IPS DF 19.7 (cell line): ENCODE measurements at regions not wholly inside any gene's neighbourhood (a gene's known extent, or its start where the extent isn't known, plus 50 kb on each side); places are given as distances from the start of the nearest gene placed in this dataset.

ENCODE experiments used
- DNase-seq: peaks from one replicate; pipeline ENCODE4 v3.0.0-alpha.2; 2013; ENCODE audit warnings: low read depth, low spot score

- no peak for DNase-seq
Observed at GRCh38 chr9:116032683-116033440, 120.7 kb upstream of the PAPPA start.

DNA sequence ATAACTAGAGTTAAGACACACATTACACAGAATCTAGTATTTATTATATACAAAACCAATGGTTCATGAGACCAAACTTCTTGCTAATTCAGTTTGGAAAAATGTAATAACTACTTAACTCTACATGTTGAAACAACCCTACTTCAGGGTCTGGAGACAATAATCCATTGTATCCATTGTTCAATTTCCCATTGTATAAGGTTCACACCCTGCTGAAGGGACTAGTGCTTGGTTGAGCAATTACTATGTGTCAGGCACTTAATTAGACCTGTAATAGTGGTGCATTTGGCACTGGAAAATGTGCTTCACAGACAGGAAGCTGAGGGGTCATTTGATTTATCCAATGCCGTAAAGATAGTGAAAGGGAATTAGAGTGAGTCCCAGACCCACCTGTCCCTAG, 114.3 kb upstream of the PAPPA start:
- DNase-seq = no peak

DNA sequence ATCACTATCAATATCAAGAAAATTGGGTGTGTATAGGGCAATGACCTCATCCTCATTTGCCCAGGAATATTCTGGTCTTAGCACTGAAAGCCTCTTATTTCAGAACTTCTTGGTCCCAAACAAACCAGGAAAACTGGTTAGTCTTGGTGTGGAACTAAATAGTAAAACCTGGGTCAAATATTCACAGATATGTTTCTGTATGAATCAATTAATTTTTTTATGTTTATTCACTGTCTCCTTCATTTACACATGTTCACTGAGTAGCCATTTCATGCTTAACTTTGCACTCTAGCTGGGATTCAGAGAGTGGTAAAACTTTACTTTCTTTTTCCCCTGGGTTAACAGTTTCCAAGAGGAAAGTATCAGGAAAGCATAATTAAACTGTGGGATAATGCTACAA, 113.7 kb upstream of the PAPPA start:
- DNase-seq = no peak

- DNase-seq = no peak
Observed at GRCh38 chr9:116042321-116042720, 111.3 kb upstream of the PAPPA start.

- DNase-seq = no peak
Observed at GRCh38 chr9:116045083-116045482, 108.5 kb upstream of the PAPPA start.

- DNase-seq = no peak
Observed at GRCh38 chr9:116048081-116048480, 105.5 kb upstream of the PAPPA start.

GRCh38 chr9:116049456-116049855, 104.1 kb upstream of the PAPPA start:
- DNase-seq = no peak

- DNase-seq = no peak
Observed at GRCh38 chr9:116051528-116051927, 102.1 kb upstream of the PAPPA start.

GRCh38 chr9:116055536-116055935, 98.1 kb upstream of the PAPPA start:
- DNase-seq = no peak

DNA sequence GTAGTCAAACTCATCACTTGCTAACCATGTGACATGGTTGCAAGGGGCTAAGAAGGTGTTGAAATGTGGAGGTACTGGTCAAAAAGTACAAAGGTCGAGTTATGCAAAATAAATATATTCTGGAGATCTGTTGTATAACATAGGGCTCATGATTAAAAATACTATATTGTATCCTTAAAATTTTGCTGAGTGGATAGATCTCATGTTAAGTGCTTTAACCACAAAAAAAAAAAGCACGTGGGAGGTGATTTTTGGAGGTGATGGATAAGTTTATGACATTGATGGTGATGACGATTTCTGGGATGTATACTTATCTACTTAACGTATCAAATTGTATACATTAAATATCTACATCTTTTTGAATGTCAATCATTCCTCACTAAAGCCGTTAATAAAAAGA, 96.2 kb upstream of the PAPPA start:
- no peak for DNase-seq

GRCh38 chr9:116058421-116058820, 95.2 kb upstream of the PAPPA start:
- DNase-seq = no peak

GRCh38 chr9:116059466-116059865, 94.1 kb upstream of the PAPPA start:
- no peak for DNase-seq

GRCh38 chr9:116060631-116061030, 93.0 kb upstream of the PAPPA start:
- no peak for DNase-seq

- DNase-seq = no peak
Observed at GRCh38 chr9:116061546-116062205, 91.9 kb upstream of the PAPPA start.

DNA sequence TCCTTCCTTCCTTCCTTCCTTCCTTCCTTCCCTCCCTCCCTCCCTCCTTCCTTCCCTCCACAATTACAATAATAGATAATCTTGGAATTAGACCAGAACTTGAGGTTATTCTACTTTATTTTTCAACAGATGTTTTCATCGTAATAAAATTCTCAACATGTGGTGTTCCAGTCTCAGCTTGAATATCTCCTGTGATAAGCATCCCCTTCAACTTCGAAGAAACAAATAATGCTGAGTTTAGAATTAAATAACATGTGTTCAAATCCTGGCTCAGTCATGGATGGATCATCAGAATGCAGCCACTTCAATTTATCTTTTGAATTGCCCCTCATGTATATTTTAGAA, 91.4 kb upstream of the PAPPA start:
- DNase-seq = no peak

- no peak for DNase-seq
Observed at GRCh38 chr9:116064970-116065369, 88.6 kb upstream of the PAPPA start.

- DNase-seq = no peak
Observed at GRCh38 chr9:116066221-116066620, 87.4 kb upstream of the PAPPA start.

- DNase-seq = no peak
Observed at GRCh38 chr9:116067566-116067965, 86.0 kb upstream of the PAPPA start.

- no peak for DNase-seq
Observed at GRCh38 chr9:116070256-116070914, 83.2 kb upstream of the PAPPA start.

- DNase-seq = no peak
Observed at GRCh38 chr9:116072046-116072445, 81.5 kb upstream of the PAPPA start.

DNA sequence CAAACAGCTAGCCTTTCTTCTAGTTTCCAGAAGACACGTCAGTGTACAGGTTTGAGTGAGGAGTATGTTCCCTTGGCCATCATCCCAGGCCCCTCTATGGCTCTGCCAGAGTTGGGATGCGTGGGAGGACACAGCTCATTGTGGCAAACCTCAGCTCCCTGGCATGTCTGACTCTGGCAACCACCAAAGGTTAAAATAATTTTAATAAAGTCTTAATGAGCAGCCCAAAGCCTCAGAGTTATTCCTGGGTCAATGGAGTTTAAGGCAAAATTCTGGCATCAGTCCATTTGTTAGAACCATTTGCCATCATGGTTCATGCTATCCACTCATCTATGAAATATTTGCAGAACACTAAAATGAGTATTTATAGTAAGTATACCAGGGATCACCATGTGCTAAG, 79.8 kb upstream of the PAPPA start:
- no peak for DNase-seq

GRCh38 chr9:116074658-116075057, 78.9 kb upstream of the PAPPA start:
- DNase-seq = no peak

DNA sequence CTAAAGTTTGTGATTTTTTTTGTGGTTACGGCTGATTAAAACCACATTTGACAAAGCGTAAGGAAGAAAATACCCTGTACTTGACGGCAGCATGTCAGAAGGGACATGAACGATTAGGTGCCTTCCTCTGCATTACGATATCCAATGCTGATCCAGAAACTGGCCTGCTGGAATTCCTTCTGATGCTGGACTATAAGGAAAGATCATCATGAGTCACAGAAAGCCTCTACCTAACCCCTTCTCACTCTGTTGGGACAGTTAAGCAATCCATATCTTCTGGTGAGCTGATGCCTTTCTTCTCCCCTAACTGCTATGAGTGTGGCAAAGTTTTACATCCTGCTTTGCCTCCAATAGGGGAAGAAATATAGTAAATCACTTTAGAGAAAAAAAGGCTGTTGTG, 78.4 kb upstream of the PAPPA start:
- no peak for DNase-seq
